Activated CD4-positive, alpha-beta T cell treated with anti-CD3 and anti-CD28 coated beads for 4 hours (primary cell): ENCODE measurements at regions not wholly inside any gene's neighbourhood (a gene's known extent, or its start where the extent isn't known, plus 50 kb on each side); places are given as distances from the start of the nearest gene placed in this dataset.

Experiments used
- DNase-seq, 2 donors: peaks; one replicate each; pipeline ENCODE4 v3.0.0-alpha.2; 2020

- DNase-seq = no peak
Observed at GRCh38 chr13:31930490-31930889, 101.1 kb upstream of the FRY start.

GRCh38 chr13:31930901-31931522 is 100.6 kb upstream of the FRY start:
- no peak for DNase-seq

GRCh38 chr13:31937436-31937835 is 94.1 kb upstream of the FRY start:
- DNase-seq = no peak

- no peak for DNase-seq
Observed at GRCh38 chr13:31940076-31940475, 91.5 kb upstream of the FRY start.

- no peak for DNase-seq
Observed at GRCh38 chr13:31943591-31943990, 88.0 kb upstream of the FRY start.

GRCh38 chr13:31944262-31945160 is 87.1 kb upstream of the FRY start:
- DNase-seq = no peak

GRCh38 chr13:31945202-31945961 is 86.2 kb upstream of the FRY start:
- DNase-seq = no peak

- no peak for DNase-seq
Observed at GRCh38 chr13:31946091-31946770, 85.3 kb upstream of the FRY start.

- no peak for DNase-seq
Observed at GRCh38 chr13:31947105-31947504, 84.5 kb upstream of the FRY start.

GRCh38 chr13:31947506-31947905 is 84.1 kb upstream of the FRY start:
- DNase-seq = no peak

GRCh38 chr13:31949486-31949885 is 82.1 kb upstream of the FRY start:
- DNase-seq = no peak

- DNase-seq = no peak
Observed at GRCh38 chr13:31950111-31950815, 81.3 kb upstream of the FRY start.

- DNase-seq = no peak
Observed at GRCh38 chr13:31951215-31951678, 80.3 kb upstream of the FRY start.

GRCh38 chr13:31952641-31953380 is 78.8 kb upstream of the FRY start:
- no peak for DNase-seq

- DNase-seq = no peak
Observed at GRCh38 chr13:31955101-31955500, 76.5 kb upstream of the FRY start.

- no peak for DNase-seq
Observed at GRCh38 chr13:31955741-31956140, 75.8 kb upstream of the FRY start.

- DNase-seq = no peak
Observed at GRCh38 chr13:31956980-31957644, 74.5 kb upstream of the FRY start.

GRCh38 chr13:31957772-31958171 is 73.8 kb upstream of the FRY start:
- DNase-seq = no peak

- no peak for DNase-seq
Observed at GRCh38 chr13:31962731-31963370, 68.7 kb upstream of the FRY start.

GRCh38 chr13:31963631-31964030 is 67.9 kb upstream of the FRY start:
- DNase-seq = no peak
